Stimulated activated CD8-positive, alpha-beta memory T cell treated with anti-CD3 and anti-CD28 coated beads, Interleukin-7, amount 100 ng/mL, for 24 hours (primary cell): ENCODE measurements at regions not wholly inside any gene's neighbourhood (a gene's known extent, or its start where the extent isn't known, plus 50 kb on each side); places are given as distances from the start of the nearest gene placed in this dataset.
"Not testable (repeated sequence)": the region's sequence is repeated elsewhere in the genome, so short reads cannot be mapped to it uniquely, and the experiment has no call there.

ENCODE experiments used
- DNase-seq: peaks from one replicate; pipeline ENCODE4 v3.0.0-alpha.2; 2020; ENCODE audit warnings: low read depth

- no peak for DNase-seq
Observed at GRCh38 chr12:75702477-75703093, 191.2 kb upstream of the KRR1 start.

- DNase-seq, result no peak
Observed at GRCh38 chr12:75701859-75702258, 190.4 kb upstream of the KRR1 start.

GRCh38 chr12:75699728-75700496, 188.5 kb upstream of the KRR1 start:
- DNase-seq, result no peak

GRCh38 chr12:75699251-75699650, 187.8 kb upstream of the KRR1 start:
- DNase-seq, result no peak

- DNase-seq, result no peak
Observed at GRCh38 chr12:75698052-75698451, 186.6 kb upstream of the KRR1 start.

GRCh38 chr12:75695926-75696325, 184.5 kb upstream of the KRR1 start:
- no peak for DNase-seq

GRCh38 chr12:75694534-75695268, 183.3 kb upstream of the KRR1 start:
- no peak for DNase-seq

GRCh38 chr12:75692876-75693275, 181.5 kb upstream of the KRR1 start:
- DNase-seq, result no peak

GRCh38 chr12:75690296-75690955, 179.0 kb upstream of the KRR1 start:
- DNase-seq, result no peak

GRCh38 chr12:75686233-75686632, 174.8 kb upstream of the KRR1 start:
- not testable (repeated sequence) for DNase-seq

GRCh38 chr12:75685617-75686225, 174.3 kb upstream of the KRR1 start:
- no peak for DNase-seq

GRCh38 chr12:75684678-75685616, 173.5 kb upstream of the KRR1 start:
- DNase-seq, result no peak

- DNase-seq, result not testable (repeated sequence)
Observed at GRCh38 chr12:75683995-75684586, 172.7 kb upstream of the KRR1 start.

- DNase-seq, result no peak
Observed at GRCh38 chr12:75683220-75683619, 171.8 kb upstream of the KRR1 start.

GRCh38 chr12:75677522-75677921, 166.1 kb upstream of the KRR1 start:
- no peak for DNase-seq

- DNase-seq, result no peak
Observed at GRCh38 chr12:75674393-75674792, 163.0 kb upstream of the KRR1 start.

GRCh38 chr12:75672200-75672599, 160.8 kb upstream of the KRR1 start:
- no peak for DNase-seq

GRCh38 chr12:75670216-75670615, 158.8 kb upstream of the KRR1 start:
- DNase-seq, result no peak

GRCh38 chr12:75666939-75667334, 155.5 kb upstream of the KRR1 start:
- no peak for DNase-seq

- no peak for DNase-seq
Observed at GRCh38 chr12:75666126-75666938, 154.9 kb upstream of the KRR1 start.
